IPS-20b (cell line): ENCODE measurements at regions not wholly inside any gene's neighbourhood (a gene's known extent, or its start where the extent isn't known, plus 50 kb on each side); places are given as distances from the start of the nearest gene placed in this dataset.

Source experiments
- H3K27ac ChIP-seq: one replicate; pipeline ENCODE4 v1.5.1; 2013; ENCODE audit warnings: low read length
- H3K27me3 ChIP-seq: 2 replicates; pipeline ENCODE4 v1.6.1; 2013; ENCODE audit warnings: mild to moderate bottlenecking, low read length, inconsistent platforms; ENCODE audit not compliant: insufficient read depth
- H3K36me3 ChIP-seq: 2 replicates; pipeline ENCODE4 v1.6.1; 2013; ENCODE audit warnings: low read depth, mild to moderate bottlenecking, inconsistent platforms, low read length, moderate library complexity; ENCODE audit not compliant: insufficient read depth
- H3K4me1 ChIP-seq: 2 replicates; pipeline ENCODE4 v1.6.1; 2013; ENCODE audit warnings: mild to moderate bottlenecking, control low read depth, inconsistent platforms, low read length, moderate library complexity; ENCODE audit not compliant: insufficient read depth
- H3K4me3 ChIP-seq: 2 replicates; pipeline ENCODE4 v1.5.1; 2013; ENCODE audit warnings: mild to moderate bottlenecking, low read length, inconsistent platforms
- H3K9ac ChIP-seq: 2 replicates; pipeline ENCODE4 v1.6.1; 2013; ENCODE audit warnings: low read depth, mild to moderate bottlenecking, inconsistent platforms, low read length, moderate library complexity
- H3K9me3 ChIP-seq: 2 replicates; pipeline ENCODE4 v1.6.1; 2013; ENCODE audit warnings: mild to moderate bottlenecking, low read depth, low read length, inconsistent platforms; ENCODE audit not compliant: insufficient read depth

GRCh38 chr10:131808370-131808930 is 92.4 kb upstream of the PPP2R2D start:
- no peak overlapping the region for H3K27ac ChIP-seq
- H3K4me1 ChIP-seq: no peaks in the 10 kb centered on the region; the same call in 1 of the 2 replicates
- H3K27me3 ChIP-seq: no peaks in the 10 kb centered on the region
- no peak overlapping the region for H3K9ac ChIP-seq
- no peak overlapping the region for H3K4me3 ChIP-seq
- no peaks in the 10 kb centered on the region for H3K36me3 ChIP-seq
- H3K9me3 ChIP-seq: no peaks in the 10 kb centered on the region

- Histone ChIP-seq H3K36me3 (no peaks in the 10 kb centered on the region), H3K9ac (no peak overlapping the region), H3K27me3 (no peaks in the 10 kb centered on the region), H3K9me3 (no peaks in the 10 kb centered on the region), H3K27ac (no peak overlapping the region), H3K4me1 (no peaks in the 10 kb centered on the region; the same call in 1 of the 2 replicates), H3K4me3 (no peak overlapping the region)
Measured at GRCh38 chr10:131810036-131810804, 90.6 kb upstream of the PPP2R2D start.

- Histone ChIP-seq H3K9me3 (no peaks in the 10 kb centered on the region), H3K4me1 (no peaks in the 10 kb centered on the region), H3K9ac (no peak overlapping the region), H3K36me3 (no peaks in the 10 kb centered on the region), H3K27me3 (no peaks in the 10 kb centered on the region), H3K27ac (no peak overlapping the region), H3K4me3 (no peak overlapping the region)
Measured at GRCh38 chr10:131810805-131811629, 89.8 kb upstream of the PPP2R2D start.

GRCh38 chr10:131811630-131812403 is 89.0 kb upstream of the PPP2R2D start:
- no peak overlapping the region for H3K27ac ChIP-seq
- H3K9ac ChIP-seq: no peak overlapping the region
- H3K36me3 ChIP-seq: no peaks in the 10 kb centered on the region
- H3K27me3 ChIP-seq: no peaks in the 10 kb centered on the region
- H3K4me3 ChIP-seq: no peak overlapping the region
- H3K9me3 ChIP-seq: no peaks in the 10 kb centered on the region
- H3K4me1 ChIP-seq: no peaks in the 10 kb centered on the region

- Histone ChIP-seq H3K27ac (no peak overlapping the region), H3K9me3 (no peaks in the 10 kb centered on the region), H3K9ac (no peak overlapping the region), H3K27me3 (no peaks in the 10 kb centered on the region; the same call in 1 of the 2 replicates), H3K36me3 (no peaks in the 10 kb centered on the region), H3K4me3 (no peak overlapping the region), H3K4me1 (no peaks in the 10 kb centered on the region)
Measured at GRCh38 chr10:131812736-131813604, 87.8 kb upstream of the PPP2R2D start.

- no peaks in the 10 kb centered on the region for H3K36me3 ChIP-seq
- H3K27me3 ChIP-seq: no peaks in the 10 kb centered on the region; the same call in 1 of the 2 replicates
- no peak overlapping the region for H3K4me3 ChIP-seq
- no peak overlapping the region for H3K27ac ChIP-seq
- H3K9me3 ChIP-seq: no peaks in the 10 kb centered on the region
- no peaks in the 10 kb centered on the region; the same call in 1 of the 2 replicates for H3K4me1 ChIP-seq
- no peak overlapping the region for H3K9ac ChIP-seq
Measured at GRCh38 chr10:131814567-131815265, 86.1 kb upstream of the PPP2R2D start.

GRCh38 chr10:131815266-131816156 is 85.3 kb upstream of the PPP2R2D start:
- Histone ChIP-seq H3K27ac (no peak overlapping the region), H3K36me3 (no peaks in the 10 kb centered on the region), H3K4me1 (no peaks in the 10 kb centered on the region; the same call in 1 of the 2 replicates), H3K9ac (no peak overlapping the region), H3K27me3 (no peaks in the 10 kb centered on the region; the same call in 1 of the 2 replicates), H3K4me3 (no peak overlapping the region), H3K9me3 (no peaks in the 10 kb centered on the region)

- Histone ChIP-seq H3K27ac (no peak overlapping the region), H3K9ac (no peak overlapping the region), H3K27me3 (no peaks in the 10 kb centered on the region; the same call in 1 of the 2 replicates), H3K9me3 (no peaks in the 10 kb centered on the region), H3K36me3 (no peaks in the 10 kb centered on the region), H3K4me1 (no peaks in the 10 kb centered on the region; the same call in 1 of the 2 replicates), H3K4me3 (no peak overlapping the region)
Measured at GRCh38 chr10:131816157-131816775, 84.5 kb upstream of the PPP2R2D start.

- Histone ChIP-seq H3K4me1 (no peaks in the 10 kb centered on the region; the same call in 1 of the 2 replicates), H3K36me3 (no peaks in the 10 kb centered on the region), H3K9ac (no peak overlapping the region), H3K27ac (no peak overlapping the region), H3K9me3 (no peaks in the 10 kb centered on the region), H3K27me3 (no peaks in the 10 kb centered on the region; the same call in 1 of the 2 replicates), H3K4me3 (no peak overlapping the region)
Measured at GRCh38 chr10:131816941-131817700, 83.7 kb upstream of the PPP2R2D start.
